ENCODE measurements at regions not wholly inside any gene's neighbourhood (a gene's known extent, or its start where the extent isn't known, plus 50 kb on each side); places are given as distances from the start of the nearest gene placed in this dataset.

DNA sequence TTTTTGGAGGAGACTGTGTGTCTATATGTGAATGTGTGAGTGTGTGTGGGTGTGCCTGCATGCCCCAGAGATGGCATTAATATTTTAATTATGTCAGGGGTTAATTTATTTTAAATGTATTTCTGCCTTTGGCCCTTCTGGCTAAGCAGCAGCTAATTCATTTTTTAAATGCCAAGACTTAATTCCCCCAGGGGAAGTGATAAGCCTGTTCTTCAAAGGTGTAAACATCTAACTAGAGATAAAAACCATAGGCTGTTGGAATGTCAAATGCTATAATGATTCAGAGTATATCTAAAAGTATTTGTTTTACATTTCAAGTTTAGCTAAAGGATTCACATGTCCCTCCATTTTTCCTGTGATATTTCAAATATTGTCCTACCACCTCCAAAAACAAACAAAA, 184.7 kb downstream of the SPP2 start:
- no peak overlapping the region for H3K9ac ChIP-seq (ENCODE audit: extremely low read depth, insufficient read length, low read length)
- no peak overlapping the region for H3K27ac ChIP-seq (ENCODE audit: insufficient read length, low read depth, low read length)
- H2BK5ac ChIP-seq (ENCODE audit: insufficient read length, low read length), result no peak overlapping the region
- H4K20me1 ChIP-seq (ENCODE audit: control insufficient read depth, insufficient read depth, insufficient read length), result no peaks in the 10 kb centered on the region
- Mint-ChIP-seq H3K27ac (no peak overlapping the region), H3K4me3 (no peak overlapping the region), H3K4me1 (no peaks in the 10 kb centered on the region), H3K9me3 (peaks cover 9 to 16% of the 10 kb centered on the region in 2 experiments; a peak in 3 of 5 replicates), H3K27me3 (ENCODE audit: low read depth) (no peaks in the 10 kb centered on the region; the same call in 1 of the 2 replicates), H3K36me3 (ENCODE audit: insufficient read depth in 1 of 3, low read depth in 3 of 3) (peaks cover 0 to 12% (median 0%) of the 10 kb centered on the region in 3 experiments; a peak in 2 of 7 replicates)
- DNase-seq, result no peak
- H3K18ac ChIP-seq (ENCODE audit: insufficient read length, low read depth, low read length), result no peak overlapping the region
- no peak overlapping the region for H2BK120ac ChIP-seq (ENCODE audit: low read depth, low read length, poor library complexity, severe bottlenecking)
- no peak overlapping the region for H4K8ac ChIP-seq (replicated peaks; ENCODE audit: insufficient read length, low read depth, low read length)
- H3K9me3 ChIP-seq (ENCODE audit: control insufficient read depth, low read depth, low read length), result peaks cover 4% of the 10 kb centered on the region
- H3T11ph ChIP-seq (ENCODE audit: low read length), result no peak overlapping the region
- no peak overlapping the region for H3K14ac ChIP-seq (ENCODE audit: insufficient read depth, low read length)
- H4K5ac ChIP-seq (ENCODE audit: insufficient read length, low read depth, low read length), result no peak overlapping the region
- H3K56ac ChIP-seq (ENCODE audit: insufficient read length, low read depth, low read length), result no peak overlapping the region
- no peak overlapping the region for H3K23ac ChIP-seq (ENCODE audit: insufficient read length, low read depth, low read length)
- no peak overlapping the region for H2BK12ac ChIP-seq (ENCODE audit: insufficient read length, low read depth, low read length)
- no peaks in the 10 kb centered on the region for H3K27me3 ChIP-seq (ENCODE audit: insufficient read depth, low read length)
- H2BK20ac ChIP-seq (ENCODE audit: low read depth, low read length, poor library complexity, severe bottlenecking), result no peak overlapping the region
- no peaks in the 10 kb centered on the region for H3K4me1 ChIP-seq (ENCODE audit: insufficient read depth, low read length)
- no peaks in the 10 kb centered on the region for H3K79me2 ChIP-seq (ENCODE audit: insufficient read depth, low read length)
- H2AFZ ChIP-seq (ENCODE audit: low read length), result no peak overlapping the region
- no peak overlapping the region for H2BK15ac ChIP-seq (ENCODE audit: low read depth, low read length)
- no peak for TF ChIP-seq CTCF (conservative IDR thresholded peaks at IDR 0.05)
- no peak overlapping the region for H4K91ac ChIP-seq (ENCODE audit: insufficient read length, low read depth, low read length)
- no peak overlapping the region for H3K4ac ChIP-seq (ENCODE audit: low read depth, low read length)
- no peak overlapping the region for H3K4me2 ChIP-seq (ENCODE audit: insufficient read depth, insufficient read length, low read length)
- H2AK5ac ChIP-seq (ENCODE audit: insufficient read length, low read length), result no peak overlapping the region
- no peaks in the 10 kb centered on the region for H3K23me2 ChIP-seq (ENCODE audit: insufficient read length, low read depth, low read length, poor library complexity, severe bottlenecking)
- no peaks in the 10 kb centered on the region for H3K79me1 ChIP-seq (ENCODE audit: insufficient read depth, low read depth, low read length, poor library complexity, severe bottlenecking)

Data from H9 (cell line).